ENCODE measurements at regions not wholly inside any gene's neighbourhood (a gene's known extent, or its start where the extent isn't known, plus 50 kb on each side); places are given as distances from the start of the nearest gene placed in this dataset.

DNA sequence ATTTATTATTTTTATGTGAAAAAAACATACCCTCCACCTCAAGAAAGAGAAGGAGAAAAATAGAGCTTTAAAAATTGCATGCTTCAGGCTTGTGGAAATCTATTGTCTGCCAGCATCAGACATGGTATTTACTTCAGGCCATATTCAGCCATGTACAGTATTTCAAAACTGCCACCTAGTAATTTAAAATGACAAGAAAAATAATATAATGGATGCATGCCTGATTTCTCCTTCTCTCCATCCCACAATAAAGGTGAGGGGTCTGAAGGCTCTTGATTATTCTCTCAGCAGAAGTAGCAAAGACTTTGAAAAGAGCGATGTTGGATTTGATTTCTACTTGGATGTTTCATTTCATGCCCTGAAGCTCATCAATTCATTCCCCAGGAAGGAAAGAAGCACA, 250.7 kb downstream of the TBC1D4 start:
- Histone ChIP-seq H3K27ac (no peak overlapping the region), H3K36me3 (no peaks in the 10 kb centered on the region), H3K27me3 (no peaks in the 10 kb centered on the region), H3K4me3 (no peak overlapping the region), H3K4me1 (peaks cover 0 to 8% (median 2%) of the 10 kb centered on the region in 3 donors), H3K9me3 (peaks cover 0 to 4% (median 0%) of the 10 kb centered on the region in 3 donors)
- WGBS, 2 donors (ENCODE audit: low coverage in 1 of 2) = 100% methylated on average over 1 of the region's 1 CpG
- ATAC-seq = no peak
- TF ChIP-seq EP300 (IDR thresholded peaks at IDR 0.05) (no peak), POLR2A (IDR thresholded peaks at IDR 0.05) (no peak), POLR2AphosphoS5 (IDR thresholded peaks at IDR 0.05) (no peak)
- TF ChIP-seq, protein P1, sequence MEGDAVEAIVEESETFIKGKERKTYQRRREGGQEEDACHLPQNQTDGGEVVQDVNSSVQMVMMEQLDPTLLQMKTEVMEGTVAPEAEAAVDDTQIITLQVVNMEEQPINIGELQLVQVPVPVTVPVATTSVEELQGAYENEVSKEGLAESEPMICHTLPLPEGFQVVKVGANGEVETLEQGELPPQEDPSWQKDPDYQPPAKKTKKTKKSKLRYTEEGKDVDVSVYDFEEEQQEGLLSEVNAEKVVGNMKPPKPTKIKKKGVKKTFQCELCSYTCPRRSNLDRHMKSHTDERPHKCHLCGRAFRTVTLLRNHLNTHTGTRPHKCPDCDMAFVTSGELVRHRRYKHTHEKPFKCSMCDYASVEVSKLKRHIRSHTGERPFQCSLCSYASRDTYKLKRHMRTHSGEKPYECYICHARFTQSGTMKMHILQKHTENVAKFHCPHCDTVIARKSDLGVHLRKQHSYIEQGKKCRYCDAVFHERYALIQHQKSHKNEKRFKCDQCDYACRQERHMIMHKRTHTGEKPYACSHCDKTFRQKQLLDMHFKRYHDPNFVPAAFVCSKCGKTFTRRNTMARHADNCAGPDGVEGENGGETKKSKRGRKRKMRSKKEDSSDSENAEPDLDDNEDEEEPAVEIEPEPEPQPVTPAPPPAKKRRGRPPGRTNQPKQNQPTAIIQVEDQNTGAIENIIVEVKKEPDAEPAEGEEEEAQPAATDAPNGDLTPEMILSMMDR (IDR thresholded peaks at IDR 0.05) = no peak

DNA sequence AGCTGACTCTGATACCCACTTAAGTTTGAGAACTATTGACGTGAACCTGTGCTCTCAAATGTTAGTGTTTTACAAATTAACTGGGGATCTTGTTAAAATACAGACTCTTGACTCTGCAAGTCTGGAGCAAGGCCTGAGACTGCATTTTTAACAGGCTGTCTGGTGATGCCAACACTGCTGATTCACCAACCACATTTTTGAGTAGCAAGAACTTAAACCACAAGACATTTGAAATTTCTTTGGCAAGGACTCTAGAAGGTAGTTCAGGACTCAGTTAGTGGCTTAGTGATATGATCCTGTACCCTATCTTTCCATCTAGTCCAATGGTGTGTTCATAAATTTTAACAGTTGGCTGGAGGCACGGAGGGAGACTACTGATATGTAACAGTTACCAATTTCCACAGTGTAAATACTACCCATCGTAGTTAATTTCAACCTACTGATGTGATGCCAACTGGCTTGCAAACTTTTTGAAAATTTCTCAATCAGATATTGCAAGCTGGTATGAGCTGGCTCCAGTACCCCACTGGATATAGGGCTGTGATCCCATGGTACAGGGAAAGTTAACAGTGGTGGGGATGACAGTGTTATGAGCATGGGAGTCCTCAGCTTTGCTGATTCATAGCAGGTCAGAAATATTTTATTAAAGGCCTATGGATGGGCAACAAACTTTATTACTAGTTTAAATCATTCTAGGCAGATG, 255.1 kb downstream of the TBC1D4 start:
- H3K4me1 ChIP-seq = peaks cover 0 to 8% (median 2%) of the 10 kb centered on the region in 3 donors
- WGBS, 2 donors (ENCODE audit: low coverage in 1 of 2) = 64 to 82% methylated on average over 3 of the region's 3 CpGs
- no peaks in the 10 kb centered on the region for H3K27me3 ChIP-seq
- ATAC-seq = no peak
- H3K4me3 ChIP-seq = no peak overlapping the region
- TF ChIP-seq, protein P1 (IDR thresholded peaks at IDR 0.05) = no peak
- TF ChIP-seq EP300 (IDR thresholded peaks at IDR 0.05) = no peak
- TF ChIP-seq POLR2A (IDR thresholded peaks at IDR 0.05) = no peak
- TF ChIP-seq POLR2AphosphoS5 (IDR thresholded peaks at IDR 0.05) = no peak
- no peaks in the 10 kb centered on the region for H3K36me3 ChIP-seq
- H3K9me3 ChIP-seq = peaks cover 0 to 4% (median 0%) of the 10 kb centered on the region in 3 donors
- H3K27ac ChIP-seq = no peak overlapping the region

DNA sequence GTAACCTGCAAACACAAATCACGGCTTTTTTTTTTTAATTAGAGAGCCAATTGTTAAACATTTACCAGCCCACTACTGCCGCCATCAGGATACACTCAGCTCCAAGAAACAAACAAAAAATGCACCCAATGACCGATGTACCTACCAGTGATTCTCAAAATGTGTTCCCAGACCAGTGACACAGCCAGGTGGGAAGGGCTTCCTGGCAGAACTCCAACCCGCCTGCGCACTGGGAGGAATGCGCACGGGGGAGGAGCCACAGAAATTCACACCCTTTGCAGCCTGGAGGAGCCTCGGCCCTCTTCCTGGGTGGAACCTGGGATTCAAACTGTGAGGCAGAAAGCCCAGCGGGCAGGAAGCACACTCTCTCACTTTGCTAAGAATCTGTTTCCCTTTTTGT, 255.9 kb downstream of the TBC1D4 start:
- ATAC-seq = no peak
- H3K9me3 ChIP-seq = no peaks in the 10 kb centered on the region
- WGBS, 2 donors (ENCODE audit: low coverage in 1 of 2) = 90 to 97% methylated on average over 4 to 8 of the region's 9 CpGs
- no peak overlapping the region for H3K27ac ChIP-seq
- no peaks in the 10 kb centered on the region for H3K27me3 ChIP-seq
- no peaks in the 10 kb centered on the region for H3K36me3 ChIP-seq
- TF ChIP-seq POLR2AphosphoS5 (IDR thresholded peaks at IDR 0.05) = no peak
- TF ChIP-seq, protein P1 (IDR thresholded peaks at IDR 0.05) = no peak
- no peak for TF ChIP-seq EP300 (IDR thresholded peaks at IDR 0.05)
- no peak for TF ChIP-seq POLR2A (IDR thresholded peaks at IDR 0.05)
- H3K4me1 ChIP-seq = peaks cover 0 to 8% (median 2%) of the 10 kb centered on the region in 3 donors
- no peak overlapping the region for H3K4me3 ChIP-seq

DNA sequence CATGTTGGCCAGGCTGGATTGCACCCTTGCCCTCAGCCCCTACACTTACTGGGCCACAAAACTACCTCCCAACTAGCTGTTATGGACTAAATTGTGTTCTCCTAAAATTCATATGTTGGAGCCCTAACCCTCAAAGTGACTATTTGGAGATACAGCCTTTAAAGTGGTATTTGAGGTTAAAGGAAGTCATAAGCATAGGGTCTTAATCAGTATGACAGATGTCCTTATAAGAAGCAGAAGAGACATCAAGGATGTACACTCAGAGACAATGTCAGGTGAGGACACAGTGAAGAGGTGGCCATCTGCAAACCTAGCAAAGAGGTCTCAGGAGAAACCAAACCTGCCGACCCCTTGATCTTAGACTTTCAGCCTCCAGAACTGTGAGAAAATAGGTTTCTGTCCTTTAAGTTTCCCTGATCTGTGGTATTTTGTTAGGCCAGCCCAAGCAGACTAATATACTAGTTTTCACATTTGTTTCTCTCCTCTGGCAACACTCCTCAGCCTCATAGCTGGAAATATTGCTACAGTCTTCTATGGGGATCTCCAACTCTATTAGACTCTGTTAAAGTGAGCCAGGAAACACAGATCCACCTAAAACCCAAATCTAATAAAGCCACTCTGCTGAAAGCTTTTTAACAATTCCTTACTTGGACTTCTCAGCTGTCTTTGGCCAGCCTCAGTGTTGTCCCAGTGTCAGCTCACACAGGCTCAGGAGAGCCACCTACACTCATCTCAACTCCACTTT, 256.5 kb downstream of the TBC1D4 start:
- Histone ChIP-seq H3K36me3 (no peaks in the 10 kb centered on the region), H3K4me1 (peaks cover 0 to 8% (median 2%) of the 10 kb centered on the region in 3 donors), H3K27ac (no peak overlapping the region), H3K9me3 (no peaks in the 10 kb centered on the region), H3K4me3 (no peak overlapping the region), H3K27me3 (no peaks in the 10 kb centered on the region)
- ATAC-seq = no peak
- 100% methylated on average over 1 of the region's 1 CpG for WGBS, 2 donors (ENCODE audit: low coverage in 1 of 2)
- TF ChIP-seq EP300 (IDR thresholded peaks at IDR 0.05) = no peak
- TF ChIP-seq POLR2A (IDR thresholded peaks at IDR 0.05) = no peak
- TF ChIP-seq, protein P1 (IDR thresholded peaks at IDR 0.05) = no peak
- TF ChIP-seq POLR2AphosphoS5 (IDR thresholded peaks at IDR 0.05) = no peak

Measured in gastroesophageal sphincter (tissue), 4 donors.